Fibroblast of lung (primary cell): ENCODE measurements at regions not wholly inside any gene's neighbourhood (a gene's known extent, or its start where the extent isn't known, plus 50 kb on each side); places are given as distances from the start of the nearest gene placed in this dataset.

ENCODE experiments used
- DNase-seq, 2 donors: peaks; one replicate each; pipeline versions ENCODE4 v3.0.0 to v3.0.0-alpha.2; 2010; ENCODE audit warnings: low read depth in 2 of 2
- H2AFZ ChIP-seq: 2 replicates; pipeline ENCODE4 v1.5.1; 2012; ENCODE audit warnings: low read length, control low read depth, inconsistent platforms
- H3K27ac ChIP-seq: 2 replicates; pipeline ENCODE4 v1.5.1; 2011; ENCODE audit warnings: low read length, control low read depth; ENCODE audit not compliant: insufficient read depth
- H3K27me3 ChIP-seq: 2 replicates; pipeline ENCODE4 v1.5.1; 2011; ENCODE audit warnings: mild to moderate bottlenecking, low read length; ENCODE audit not compliant: control insufficient read depth, insufficient read depth
- H3K36me3 ChIP-seq: 2 replicates; pipeline ENCODE4 v1.5.1; 2011; ENCODE audit warnings: low read length; ENCODE audit not compliant: control insufficient read depth, insufficient read depth
- H3K4me1 ChIP-seq: 2 replicates; pipeline ENCODE4 v1.5.1; 2011; ENCODE audit warnings: low read length; ENCODE audit not compliant: control insufficient read depth, insufficient read depth; ENCODE audit errors: extremely low read depth
- H3K4me2 ChIP-seq: 2 replicates; pipeline ENCODE4 v1.5.1; 2011; ENCODE audit warnings: low read length, control low read depth; ENCODE audit not compliant: insufficient read depth; ENCODE audit errors: extremely low read depth
- H3K4me3 ChIP-seq, 4 experiments: fragments of 200-600 bp in 1 of 4; sonication (generic) in 1 of 4; replicated peaks in 1 of 4; 2 replicates each; pipeline ENCODE4 v1.5.1; 2011 to 2016; ENCODE audit warnings: low read length in 4 of 4, low read depth in 3 of 4, mild to moderate bottlenecking in 3 of 4, control low read depth in 2 of 4, inconsistent platforms in 1 of 4, mixed read lengths in 1 of 4; ENCODE audit not compliant: insufficient read depth in 1 of 4; ENCODE audit errors: control extremely low read depth in 1 of 4
- H3K79me2 ChIP-seq: 2 replicates; pipeline ENCODE4 v1.5.1; 2012; ENCODE audit warnings: mild to moderate bottlenecking, low read length, inconsistent platforms; ENCODE audit not compliant: control insufficient read depth, insufficient read depth
- H3K9ac ChIP-seq: 2 replicates; pipeline ENCODE4 v1.5.1; 2011; ENCODE audit warnings: mild to moderate bottlenecking, low read length, control low read depth; ENCODE audit not compliant: insufficient read depth
- H3K9me3 ChIP-seq: 2 replicates; pipeline ENCODE4 v1.5.1; 2012; ENCODE audit warnings: low read depth, low read length; ENCODE audit not compliant: control insufficient read depth, insufficient read depth
- H4K20me1 ChIP-seq: 2 replicates; pipeline ENCODE4 v1.5.1; 2011; ENCODE audit warnings: low read length; ENCODE audit not compliant: control insufficient read depth, insufficient read depth; ENCODE audit errors: extremely low read depth
- CTCF ChIP-seq, 2 donors: IDR thresholded peaks in 1 of 2; conservative IDR thresholded peaks in 1 of 2; 1 replicate in 1 of 2; 2 replicates in 1 of 2; pipeline ENCODE4 v1.5.1; 2011 to 2012; ENCODE audit warnings: low read length in 2 of 2, control low read depth in 1 of 2, inconsistent platforms in 1 of 2, low read depth in 1 of 2, mild to moderate bottlenecking in 1 of 2
- EZH2 ChIP-seq: IDR thresholded peaks from 2 replicates; pipeline ENCODE4 v1.5.1; 2012; ENCODE audit warnings: low read length, control low read depth, mild to moderate bottlenecking; ENCODE audit errors: missing control alignments

DNA sequence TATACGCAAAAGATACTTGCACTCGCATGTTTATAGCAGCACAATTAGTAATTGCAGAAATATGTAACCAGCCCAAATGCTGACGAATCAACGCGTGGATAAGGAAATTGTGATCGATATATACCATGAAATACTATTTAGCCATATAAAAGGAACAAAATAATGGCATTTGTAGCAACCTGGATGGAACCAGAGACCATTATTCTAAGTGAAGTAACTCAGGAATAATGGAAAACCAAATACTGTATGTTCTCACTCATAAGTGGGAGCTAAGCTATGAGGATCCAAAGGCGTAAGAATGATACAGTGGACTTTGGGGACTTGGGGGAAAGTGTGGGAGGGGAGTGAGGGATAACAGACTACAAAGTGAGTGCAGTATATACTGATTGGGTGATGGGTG is 1008.0 kb upstream of the CRIM1 start:
- Histone ChIP-seq H3K27ac (no peak overlapping the region), H3K9ac (no peak overlapping the region), H3K27me3 (no peaks in the 10 kb centered on the region)

GRCh38 chr2:35343135-35343534 is 1012.4 kb upstream of the CRIM1 start:
- Histone ChIP-seq H3K27ac (no peak overlapping the region), H3K9me3 (no peaks in the 10 kb centered on the region), H3K4me2 (no peak overlapping the region), H3K36me3 (no peaks in the 10 kb centered on the region), H4K20me1 (no peaks in the 10 kb centered on the region), H3K4me3 (no peak overlapping the region), H2AFZ (no peak overlapping the region), H3K79me2 (no peaks in the 10 kb centered on the region), H3K27me3 (no peaks in the 10 kb centered on the region), H3K4me1 (no peaks in the 10 kb centered on the region), H3K9ac (no peak overlapping the region)
- DNase-seq: no peak
- no peak for TF ChIP-seq CTCF (conservative IDR thresholded peaks at IDR 0.05 in 1 of 2, IDR thresholded peaks at IDR 0.05 in 1 of 2; ENCODE audit: low read depth in 1 of 2, low read length in 2 of 2)
- TF ChIP-seq EZH2: no peak

More for the DNA sequence above, 1008.0 kb upstream of the CRIM1 start:
- no peak for DNase-seq
- H3K79me2 ChIP-seq: no peaks in the 10 kb centered on the region
- H2AFZ ChIP-seq: no peak overlapping the region
- TF ChIP-seq EZH2: no peak
- TF ChIP-seq CTCF (conservative IDR thresholded peaks at IDR 0.05 in 1 of 2, IDR thresholded peaks at IDR 0.05 in 1 of 2; ENCODE audit: low read depth in 1 of 2, low read length in 2 of 2): no peak
- no peaks in the 10 kb centered on the region for H3K36me3 ChIP-seq
- no peaks in the 10 kb centered on the region for H3K4me1 ChIP-seq
- H3K4me2 ChIP-seq: no peak overlapping the region
- no peak overlapping the region for H3K4me3 ChIP-seq
- H4K20me1 ChIP-seq: no peaks in the 10 kb centered on the region
- H3K9me3 ChIP-seq: no peaks in the 10 kb centered on the region

- H3K9me3 ChIP-seq: no peaks in the 10 kb centered on the region
- H3K27me3 ChIP-seq: no peaks in the 10 kb centered on the region
- H4K20me1 ChIP-seq: no peaks in the 10 kb centered on the region
- no peaks in the 10 kb centered on the region for H3K79me2 ChIP-seq
- H3K4me3 ChIP-seq: no peak overlapping the region
- no peak for DNase-seq
- H2AFZ ChIP-seq: no peak overlapping the region
- H3K27ac ChIP-seq: no peak overlapping the region
- H3K9ac ChIP-seq: no peak overlapping the region
- no peak overlapping the region for H3K4me2 ChIP-seq
- H3K4me1 ChIP-seq: no peaks in the 10 kb centered on the region
- TF ChIP-seq CTCF (conservative IDR thresholded peaks at IDR 0.05 in 1 of 2, IDR thresholded peaks at IDR 0.05 in 1 of 2; ENCODE audit: low read depth in 1 of 2, low read length in 2 of 2) (no peak), EZH2 (no peak)
- H3K36me3 ChIP-seq: no peaks in the 10 kb centered on the region
These were observed 1016.4 kb upstream of the CRIM1 start for GRCh38 chr2:35339211-35339610.
